B cell (primary cell): ENCODE measurements at regions not wholly inside any gene's neighbourhood (a gene's known extent, or its start where the extent isn't known, plus 50 kb on each side); places are given as distances from the start of the nearest gene placed in this dataset.

Source experiments
- EZH2 ChIP-seq: IDR thresholded peaks from 2 replicates; pipeline ENCODE4 v1.6.1; 2012; ENCODE audit warnings: borderline replicate concordance, low read depth, mild to moderate bottlenecking, moderate library complexity, low read length; ENCODE audit not compliant: insufficient read depth, poor library complexity, severe bottlenecking
- TF ChIP-seq, protein P1 (sequence below): fragments of 200-600 bp; IDR thresholded peaks from one replicate; pipeline ENCODE4 v1.8.0; 2022; ENCODE audit warnings: antibody characterized with exemption, mild to moderate bottlenecking

DNA sequence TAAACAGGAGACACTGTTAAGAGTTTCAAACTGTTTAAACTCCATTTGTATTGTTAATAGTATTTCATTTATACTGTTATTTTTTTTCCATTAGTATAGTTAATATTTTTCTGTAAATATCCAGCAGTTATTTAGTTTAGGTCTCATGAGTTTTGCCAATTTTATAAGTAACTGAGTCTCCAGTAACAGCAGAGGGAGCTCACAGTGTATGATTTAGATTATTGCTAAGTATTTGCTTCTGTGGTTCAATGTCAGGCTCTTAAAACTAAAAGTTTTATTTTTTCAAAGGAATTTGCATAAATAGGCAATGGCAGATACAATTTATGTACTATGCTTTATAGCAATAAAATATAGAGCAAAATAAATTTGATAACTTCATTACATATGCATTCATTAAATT is 209.7 kb downstream of the ATXN7L3B start:
- TF ChIP-seq, protein P1, sequence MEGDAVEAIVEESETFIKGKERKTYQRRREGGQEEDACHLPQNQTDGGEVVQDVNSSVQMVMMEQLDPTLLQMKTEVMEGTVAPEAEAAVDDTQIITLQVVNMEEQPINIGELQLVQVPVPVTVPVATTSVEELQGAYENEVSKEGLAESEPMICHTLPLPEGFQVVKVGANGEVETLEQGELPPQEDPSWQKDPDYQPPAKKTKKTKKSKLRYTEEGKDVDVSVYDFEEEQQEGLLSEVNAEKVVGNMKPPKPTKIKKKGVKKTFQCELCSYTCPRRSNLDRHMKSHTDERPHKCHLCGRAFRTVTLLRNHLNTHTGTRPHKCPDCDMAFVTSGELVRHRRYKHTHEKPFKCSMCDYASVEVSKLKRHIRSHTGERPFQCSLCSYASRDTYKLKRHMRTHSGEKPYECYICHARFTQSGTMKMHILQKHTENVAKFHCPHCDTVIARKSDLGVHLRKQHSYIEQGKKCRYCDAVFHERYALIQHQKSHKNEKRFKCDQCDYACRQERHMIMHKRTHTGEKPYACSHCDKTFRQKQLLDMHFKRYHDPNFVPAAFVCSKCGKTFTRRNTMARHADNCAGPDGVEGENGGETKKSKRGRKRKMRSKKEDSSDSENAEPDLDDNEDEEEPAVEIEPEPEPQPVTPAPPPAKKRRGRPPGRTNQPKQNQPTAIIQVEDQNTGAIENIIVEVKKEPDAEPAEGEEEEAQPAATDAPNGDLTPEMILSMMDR = no peak
- TF ChIP-seq EZH2 = no peak
